WTC11 (cell line): ENCODE measurements at regions not wholly inside any gene's neighbourhood (a gene's known extent, or its start where the extent isn't known, plus 50 kb on each side); places are given as distances from the start of the nearest gene placed in this dataset.

Experiments used
- ETV6 ChIP-seq: sonication (generic); formaldehyde crosslinking; IDR thresholded peaks from 2 replicates; pipeline ENCODE4 v1.8.1; 2022; ENCODE audit warnings: mild to moderate bottlenecking, missing genetic modification reagents
- SP1 ChIP-seq: sonication (generic); formaldehyde crosslinking; conservative IDR thresholded peaks from 2 replicates; pipeline ENCODE4 v1.8.1; 2022; ENCODE audit warnings: missing genetic modification reagents
- TEAD4 ChIP-seq: sonication (generic); formaldehyde crosslinking; IDR thresholded peaks from 2 replicates; pipeline ENCODE4 v1.8.0; 2022; ENCODE audit warnings: mild to moderate bottlenecking, missing genetic modification reagents
- ZNF219 ChIP-seq: sonication (generic); formaldehyde crosslinking; IDR thresholded peaks from 2 replicates; pipeline ENCODE4 v1.8.0; 2023; ENCODE audit warnings: missing genetic modification reagents, mild to moderate bottlenecking, borderline replicate concordance
- ZNF671 ChIP-seq: fragments of 250-450 bp; sonication (Bioruptor Pico); IDR thresholded peaks from 2 replicates; pipeline ENCODE4 v1.8.0; 2021; ENCODE audit warnings: mild to moderate bottlenecking
- TF ChIP-seq, protein P1 (sequence below): fragments of 200-600 bp; IDR thresholded peaks from 2 replicates; pipeline ENCODE4 v1.8.0; 2022; ENCODE audit warnings: antibody characterized with exemption
- TF ChIP-seq, protein P2 (sequence below): sonication (generic); formaldehyde crosslinking; IDR thresholded peaks from 2 replicates; pipeline ENCODE4 v1.8.0; 2022; ENCODE audit warnings: mild to moderate bottlenecking, missing genetic modification reagents
- TF ChIP-seq, protein P3 (sequence below): sonication (generic); formaldehyde crosslinking; IDR thresholded peaks from 2 replicates; pipeline ENCODE4 v1.8.1; 2023; ENCODE audit warnings: mild to moderate bottlenecking, missing genetic modification reagents, moderate library complexity
- TF ChIP-seq, protein P4 (sequence below): sonication (generic); formaldehyde crosslinking; IDR thresholded peaks from 2 replicates; pipeline ENCODE4 v1.8.0; 2022; ENCODE audit warnings: missing genetic modification reagents
- TF ChIP-seq, protein P5 (sequence below): sonication (generic); formaldehyde crosslinking; IDR thresholded peaks from 2 replicates; pipeline ENCODE4 v1.8.1; 2023; ENCODE audit warnings: mild to moderate bottlenecking, missing genetic modification reagents

DNA sequence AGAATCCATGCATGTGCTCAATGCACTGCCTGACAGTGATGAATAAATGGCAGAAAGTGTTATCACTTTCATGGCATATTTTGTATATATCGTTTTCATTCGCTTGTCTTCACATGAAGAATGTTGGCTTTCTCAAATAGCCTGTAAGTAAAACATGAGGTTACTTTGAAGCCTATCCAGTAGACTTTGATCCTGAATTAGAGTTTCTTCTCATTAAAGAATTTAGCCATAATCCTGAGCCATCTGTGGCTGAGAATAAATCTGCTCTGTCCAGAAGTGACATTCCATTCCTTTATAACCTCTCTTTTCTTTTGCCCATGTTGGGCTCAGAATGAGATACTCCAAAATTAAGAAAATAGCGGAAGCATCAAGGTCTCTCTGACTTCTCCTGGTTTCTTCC is 1071.7 kb upstream of the TENM4 start:
- TF ChIP-seq ETV6 (no peak), ZNF219 (CRISPR knock-in tag) (no peak), SP1 (CRISPR knock-in tag) (no peak), TEAD4 (CRISPR knock-in tag) (no peak), ZNF671 (no peak)
- TF ChIP-seq, protein P1, sequence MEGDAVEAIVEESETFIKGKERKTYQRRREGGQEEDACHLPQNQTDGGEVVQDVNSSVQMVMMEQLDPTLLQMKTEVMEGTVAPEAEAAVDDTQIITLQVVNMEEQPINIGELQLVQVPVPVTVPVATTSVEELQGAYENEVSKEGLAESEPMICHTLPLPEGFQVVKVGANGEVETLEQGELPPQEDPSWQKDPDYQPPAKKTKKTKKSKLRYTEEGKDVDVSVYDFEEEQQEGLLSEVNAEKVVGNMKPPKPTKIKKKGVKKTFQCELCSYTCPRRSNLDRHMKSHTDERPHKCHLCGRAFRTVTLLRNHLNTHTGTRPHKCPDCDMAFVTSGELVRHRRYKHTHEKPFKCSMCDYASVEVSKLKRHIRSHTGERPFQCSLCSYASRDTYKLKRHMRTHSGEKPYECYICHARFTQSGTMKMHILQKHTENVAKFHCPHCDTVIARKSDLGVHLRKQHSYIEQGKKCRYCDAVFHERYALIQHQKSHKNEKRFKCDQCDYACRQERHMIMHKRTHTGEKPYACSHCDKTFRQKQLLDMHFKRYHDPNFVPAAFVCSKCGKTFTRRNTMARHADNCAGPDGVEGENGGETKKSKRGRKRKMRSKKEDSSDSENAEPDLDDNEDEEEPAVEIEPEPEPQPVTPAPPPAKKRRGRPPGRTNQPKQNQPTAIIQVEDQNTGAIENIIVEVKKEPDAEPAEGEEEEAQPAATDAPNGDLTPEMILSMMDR = no peak
- TF ChIP-seq, protein P2, sequence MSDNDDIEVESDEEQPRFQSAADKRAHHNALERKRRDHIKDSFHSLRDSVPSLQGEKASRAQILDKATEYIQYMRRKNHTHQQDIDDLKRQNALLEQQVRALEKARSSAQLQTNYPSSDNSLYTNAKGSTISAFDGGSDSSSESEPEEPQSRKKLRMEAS (CRISPR knock-in tag) = no peak
- TF ChIP-seq, protein P3, sequence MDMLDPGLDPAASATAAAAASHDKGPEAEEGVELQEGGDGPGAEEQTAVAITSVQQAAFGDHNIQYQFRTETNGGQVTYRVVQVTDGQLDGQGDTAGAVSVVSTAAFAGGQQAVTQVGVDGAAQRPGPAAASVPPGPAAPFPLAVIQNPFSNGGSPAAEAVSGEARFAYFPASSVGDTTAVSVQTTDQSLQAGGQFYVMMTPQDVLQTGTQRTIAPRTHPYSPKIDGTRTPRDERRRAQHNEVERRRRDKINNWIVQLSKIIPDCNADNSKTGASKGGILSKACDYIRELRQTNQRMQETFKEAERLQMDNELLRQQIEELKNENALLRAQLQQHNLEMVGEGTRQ (CRISPR knock-in tag) = no peak
- TF ChIP-seq, protein P4, sequence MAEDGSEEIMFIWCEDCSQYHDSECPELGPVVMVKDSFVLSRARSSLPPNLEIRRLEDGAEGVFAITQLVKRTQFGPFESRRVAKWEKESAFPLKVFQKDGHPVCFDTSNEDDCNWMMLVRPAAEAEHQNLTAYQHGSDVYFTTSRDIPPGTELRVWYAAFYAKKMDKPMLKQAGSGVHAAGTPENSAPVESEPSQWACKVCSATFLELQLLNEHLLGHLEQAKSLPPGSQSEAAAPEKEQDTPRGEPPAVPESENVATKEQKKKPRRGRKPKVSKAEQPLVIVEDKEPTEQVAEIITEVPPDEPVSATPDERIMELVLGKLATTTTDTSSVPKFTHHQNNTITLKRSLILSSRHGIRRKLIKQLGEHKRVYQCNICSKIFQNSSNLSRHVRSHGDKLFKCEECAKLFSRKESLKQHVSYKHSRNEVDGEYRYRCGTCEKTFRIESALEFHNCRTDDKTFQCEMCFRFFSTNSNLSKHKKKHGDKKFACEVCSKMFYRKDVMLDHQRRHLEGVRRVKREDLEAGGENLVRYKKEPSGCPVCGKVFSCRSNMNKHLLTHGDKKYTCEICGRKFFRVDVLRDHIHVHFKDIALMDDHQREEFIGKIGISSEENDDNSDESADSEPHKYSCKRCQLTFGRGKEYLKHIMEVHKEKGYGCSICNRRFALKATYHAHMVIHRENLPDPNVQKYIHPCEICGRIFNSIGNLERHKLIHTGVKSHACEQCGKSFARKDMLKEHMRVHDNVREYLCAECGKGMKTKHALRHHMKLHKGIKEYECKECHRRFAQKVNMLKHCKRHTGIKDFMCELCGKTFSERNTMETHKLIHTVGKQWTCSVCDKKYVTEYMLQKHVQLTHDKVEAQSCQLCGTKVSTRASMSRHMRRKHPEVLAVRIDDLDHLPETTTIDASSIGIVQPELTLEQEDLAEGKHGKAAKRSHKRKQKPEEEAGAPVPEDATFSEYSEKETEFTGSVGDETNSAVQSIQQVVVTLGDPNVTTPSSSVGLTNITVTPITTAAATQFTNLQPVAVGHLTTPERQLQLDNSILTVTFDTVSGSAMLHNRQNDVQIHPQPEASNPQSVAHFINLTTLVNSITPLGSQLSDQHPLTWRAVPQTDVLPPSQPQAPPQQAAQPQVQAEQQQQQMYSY = no peak
- TF ChIP-seq, protein P5, sequence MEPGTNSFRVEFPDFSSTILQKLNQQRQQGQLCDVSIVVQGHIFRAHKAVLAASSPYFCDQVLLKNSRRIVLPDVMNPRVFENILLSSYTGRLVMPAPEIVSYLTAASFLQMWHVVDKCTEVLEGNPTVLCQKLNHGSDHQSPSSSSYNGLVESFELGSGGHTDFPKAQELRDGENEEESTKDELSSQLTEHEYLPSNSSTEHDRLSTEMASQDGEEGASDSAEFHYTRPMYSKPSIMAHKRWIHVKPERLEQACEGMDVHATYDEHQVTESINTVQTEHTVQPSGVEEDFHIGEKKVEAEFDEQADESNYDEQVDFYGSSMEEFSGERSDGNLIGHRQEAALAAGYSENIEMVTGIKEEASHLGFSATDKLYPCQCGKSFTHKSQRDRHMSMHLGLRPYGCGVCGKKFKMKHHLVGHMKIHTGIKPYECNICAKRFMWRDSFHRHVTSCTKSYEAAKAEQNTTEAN = no peak
